HG02870 (cell line): ENCODE measurements at regions not wholly inside any gene's neighbourhood (a gene's known extent, or its start where the extent isn't known, plus 50 kb on each side); places are given as distances from the start of the nearest gene placed in this dataset.
"Not testable (repeated sequence)": the region's sequence is repeated elsewhere in the genome, so short reads cannot be mapped to it uniquely, and the experiment has no call there.

Source experiments
- ATAC-seq: cut with Tn5 transposase; IDR thresholded peaks from one replicate; pipeline ENCODE4 v1.9.1; 2021; ENCODE audit warnings: mild to moderate bottlenecking, moderate library complexity; ENCODE audit not compliant: unreplicated experiment

- no peak for ATAC-seq
Measured at GRCh38 chr1:234771642-234772344, 161.8 kb upstream of the IRF2BP2 start.

- ATAC-seq: no peak
Measured at GRCh38 chr1:234770924-234771540, 161.1 kb upstream of the IRF2BP2 start.

GRCh38 chr1:234769986-234770795 is 160.2 kb upstream of the IRF2BP2 start:
- no peak for ATAC-seq

GRCh38 chr1:234769284-234769985 is 159.5 kb upstream of the IRF2BP2 start:
- ATAC-seq: no peak

- ATAC-seq: no peak
Measured at GRCh38 chr1:234768569-234769283, 158.7 kb upstream of the IRF2BP2 start.

- no peak for ATAC-seq
Measured at GRCh38 chr1:234768171-234768568, 158.2 kb upstream of the IRF2BP2 start.

GRCh38 chr1:234765672-234766071 is 155.7 kb upstream of the IRF2BP2 start:
- no peak for ATAC-seq

- no peak for ATAC-seq
Measured at GRCh38 chr1:234765181-234765580, 155.2 kb upstream of the IRF2BP2 start.

GRCh38 chr1:234763910-234764309 is 153.9 kb upstream of the IRF2BP2 start:
- no peak for ATAC-seq

- ATAC-seq: no peak
Measured at GRCh38 chr1:234763367-234763766, 153.4 kb upstream of the IRF2BP2 start.

GRCh38 chr1:234762127-234762526 is 152.1 kb upstream of the IRF2BP2 start:
- not testable (repeated sequence) for ATAC-seq

- no peak for ATAC-seq
Measured at GRCh38 chr1:234760303-234760723, 150.3 kb upstream of the IRF2BP2 start.

GRCh38 chr1:234759888-234760287 is 149.9 kb upstream of the IRF2BP2 start:
- no peak for ATAC-seq

GRCh38 chr1:234758851-234759250 is 148.9 kb upstream of the IRF2BP2 start:
- no peak for ATAC-seq

GRCh38 chr1:234756857-234757256 is 146.9 kb upstream of the IRF2BP2 start:
- no peak for ATAC-seq

- no peak for ATAC-seq
Measured at GRCh38 chr1:234756066-234756774, 146.2 kb upstream of the IRF2BP2 start.

GRCh38 chr1:234755449-234755863 is 145.5 kb upstream of the IRF2BP2 start:
- ATAC-seq: no peak

GRCh38 chr1:234753979-234754378 is 144.0 kb upstream of the IRF2BP2 start:
- no peak for ATAC-seq

- ATAC-seq: no peak
Measured at GRCh38 chr1:234752927-234753326, 142.9 kb upstream of the IRF2BP2 start.

- ATAC-seq: no peak
Measured at GRCh38 chr1:234751678-234752077, 141.7 kb upstream of the IRF2BP2 start.
